HEK293 (cell line): ENCODE measurements at regions not wholly inside any gene's neighbourhood (a gene's known extent, or its start where the extent isn't known, plus 50 kb on each side); places are given as distances from the start of the nearest gene placed in this dataset.

ENCODE experiments used
- CTCF ChIP-seq: fragments of 450-650 bp; formaldehyde crosslinking; IDR thresholded peaks from 2 replicates; pipeline ENCODE4 v1.5.1; 2016; ENCODE audit warnings: missing biosample characterization, missing genetic modification characterization
- KLF10 ChIP-seq: fragments of 450-650 bp; IDR thresholded peaks from 2 replicates; pipeline ENCODE4 v1.5.1; 2018; ENCODE audit warnings: missing biosample characterization, mild to moderate bottlenecking, missing genetic modification characterization
- OVOL3 ChIP-seq: fragments of 450-650 bp; formaldehyde crosslinking; IDR thresholded peaks from 2 replicates; pipeline ENCODE4 v1.5.1; 2016; ENCODE audit warnings: missing biosample characterization, missing genetic modification characterization
- SCRT1 ChIP-seq: fragments of 450-650 bp; formaldehyde crosslinking; IDR thresholded peaks from 2 replicates; pipeline ENCODE4 v1.5.1; 2016; ENCODE audit warnings: missing biosample characterization, missing genetic modification characterization, borderline replicate concordance
- SETDB1 ChIP-seq: IDR thresholded peaks from one replicate; pipeline ENCODE4 v1.6.1; 2017; ENCODE audit warnings: mild to moderate bottlenecking, low read length, moderate library complexity, mixed read lengths; ENCODE audit not compliant: insufficient read length
- TRIM28 ChIP-seq: IDR thresholded peaks from 2 replicates; pipeline ENCODE4 v1.6.1; 2011; ENCODE audit warnings: low read length, control low read depth, borderline replicate concordance
- ZBTB44 ChIP-seq: fragments of 450-650 bp; IDR thresholded peaks from 2 replicates; pipeline ENCODE4 v1.5.1; 2018; ENCODE audit warnings: missing biosample characterization, mild to moderate bottlenecking, missing genetic modification characterization
- ZFP37 ChIP-seq: fragments of 450-650 bp; formaldehyde crosslinking; IDR thresholded peaks from 2 replicates; pipeline ENCODE4 v1.5.1; 2016; ENCODE audit warnings: missing biosample characterization, missing genetic modification characterization
- ZNF121 ChIP-seq: fragments of 450-650 bp; formaldehyde crosslinking; IDR thresholded peaks from 2 replicates; pipeline ENCODE4 v1.5.1; 2016; ENCODE audit warnings: missing biosample characterization, missing genetic modification characterization
- ZNF146 ChIP-seq: fragments of 450-650 bp; formaldehyde crosslinking; IDR thresholded peaks from 2 replicates; pipeline ENCODE4 v1.5.1; 2016; ENCODE audit warnings: missing biosample characterization, missing genetic modification characterization
- ZNF266 ChIP-seq: fragments of 450-650 bp; formaldehyde crosslinking; IDR thresholded peaks from 2 replicates; pipeline ENCODE4 v1.5.1; 2016; ENCODE audit warnings: missing biosample characterization, missing genetic modification characterization, low read depth
- ZNF280C ChIP-seq: fragments of 450-650 bp; formaldehyde crosslinking; IDR thresholded peaks from 2 replicates; pipeline ENCODE4 v1.5.1; 2016; ENCODE audit warnings: missing biosample characterization, missing genetic modification characterization
- ZNF558 ChIP-seq: fragments of 450-650 bp; formaldehyde crosslinking; IDR thresholded peaks from 2 replicates; pipeline ENCODE4 v1.5.1; 2016; ENCODE audit warnings: missing biosample characterization, missing genetic modification characterization
- ZNF639 ChIP-seq: fragments of 450-650 bp; formaldehyde crosslinking; IDR thresholded peaks from 2 replicates; pipeline ENCODE4 v1.5.1; 2016; ENCODE audit warnings: missing biosample characterization, missing genetic modification characterization

GRCh38 chr13:75231235-75231634, 250.7 kb downstream of the TBC1D4 start:
- TF ChIP-seq CTCF: no peak
- TF ChIP-seq ZNF121 (tag by site-specific recombination): no peak
- no peak for TF ChIP-seq TRIM28
- no peak for TF ChIP-seq OVOL3 (tag by site-specific recombination)
- TF ChIP-seq ZBTB44 (tag by site-specific recombination): no peak
- no peak for TF ChIP-seq ZNF558 (tag by site-specific recombination)
- TF ChIP-seq KLF10 (tag by site-specific recombination): no peak
- no peak for TF ChIP-seq ZNF266
- no peak for TF ChIP-seq ZNF639 (tag by site-specific recombination)
- no peak for TF ChIP-seq SETDB1
- no peak for TF ChIP-seq ZNF146 (tag by site-specific recombination)
- TF ChIP-seq SCRT1 (tag by site-specific recombination): no peak
- TF ChIP-seq ZNF280C: no peak
- TF ChIP-seq ZFP37 (tag by site-specific recombination): no peak
